Neural crest cell (in vitro differentiated cells): ENCODE measurements at regions not wholly inside any gene's neighbourhood (a gene's known extent, or its start where the extent isn't known, plus 50 kb on each side); places are given as distances from the start of the nearest gene placed in this dataset.

Experiments used
- DNase-seq: peaks from one replicate; pipeline ENCODE4 v3.0.0; 2021; ENCODE audit warnings: low read depth, mixed read lengths, low spot score
- H3K27ac Mint-ChIP-seq: one replicate; pipeline ENCODE4 v1.8.0; 2021; ENCODE audit warnings: mild to moderate bottlenecking, mixed read lengths; ENCODE audit not compliant: unreplicated experiment
- H3K27me3 Mint-ChIP-seq: 2 replicates; pipeline ENCODE4 v1.8.0; 2021; ENCODE audit warnings: low read depth, mild to moderate bottlenecking, mixed read lengths
- H3K36me3 Mint-ChIP-seq: 2 replicates; pipeline ENCODE4 v1.8.0; 2021; ENCODE audit warnings: low read depth, mild to moderate bottlenecking, mixed read lengths
- H3K4me1 Mint-ChIP-seq: 2 replicates; pipeline ENCODE4 v1.8.0; 2021; ENCODE audit warnings: mixed read lengths
- H3K4me3 Mint-ChIP-seq: one replicate; pipeline ENCODE4 v1.8.0; 2021; ENCODE audit warnings: mild to moderate bottlenecking, mixed read lengths
- H3K9me3 Mint-ChIP-seq: 2 replicates; pipeline ENCODE4 v1.8.0; 2021; ENCODE audit warnings: mixed read lengths
- TF ChIP-seq, protein P1 (sequence below): fragments of 200-600 bp; sonication (generic); conservative IDR thresholded peaks from 2 replicates; pipeline ENCODE4 v1.5.0; 2021; ENCODE audit warnings: antibody characterized with exemption, mild to moderate bottlenecking

DNA sequence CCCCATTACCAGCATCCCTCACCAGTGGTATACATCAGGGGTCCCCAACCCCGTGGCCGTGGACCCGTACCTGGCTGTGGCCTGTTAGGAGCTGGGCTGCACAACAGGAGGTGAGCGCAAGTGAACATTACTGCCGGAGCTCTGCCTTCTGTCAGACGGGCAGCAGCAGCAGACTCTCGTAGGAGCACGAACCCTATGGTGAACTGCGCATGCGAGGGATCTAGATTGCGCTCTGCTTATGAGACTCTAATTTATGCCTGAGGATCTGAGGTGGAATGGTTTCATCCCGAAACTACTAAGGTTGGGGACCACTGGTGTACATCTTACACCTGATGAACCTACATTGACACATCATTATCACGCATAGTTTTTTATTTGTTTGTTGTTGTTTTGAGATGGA is 52.8 kb upstream of the DHX15 start:
- Mint-ChIP-seq H3K9me3 (no peaks in the 10 kb centered on the region), H3K4me1 (no peaks in the 10 kb centered on the region), H3K27ac (no peak overlapping the region), H3K36me3 (no peaks in the 10 kb centered on the region), H3K4me3 (no peak overlapping the region), H3K27me3 (no peaks in the 10 kb centered on the region)
- TF ChIP-seq, protein P1, sequence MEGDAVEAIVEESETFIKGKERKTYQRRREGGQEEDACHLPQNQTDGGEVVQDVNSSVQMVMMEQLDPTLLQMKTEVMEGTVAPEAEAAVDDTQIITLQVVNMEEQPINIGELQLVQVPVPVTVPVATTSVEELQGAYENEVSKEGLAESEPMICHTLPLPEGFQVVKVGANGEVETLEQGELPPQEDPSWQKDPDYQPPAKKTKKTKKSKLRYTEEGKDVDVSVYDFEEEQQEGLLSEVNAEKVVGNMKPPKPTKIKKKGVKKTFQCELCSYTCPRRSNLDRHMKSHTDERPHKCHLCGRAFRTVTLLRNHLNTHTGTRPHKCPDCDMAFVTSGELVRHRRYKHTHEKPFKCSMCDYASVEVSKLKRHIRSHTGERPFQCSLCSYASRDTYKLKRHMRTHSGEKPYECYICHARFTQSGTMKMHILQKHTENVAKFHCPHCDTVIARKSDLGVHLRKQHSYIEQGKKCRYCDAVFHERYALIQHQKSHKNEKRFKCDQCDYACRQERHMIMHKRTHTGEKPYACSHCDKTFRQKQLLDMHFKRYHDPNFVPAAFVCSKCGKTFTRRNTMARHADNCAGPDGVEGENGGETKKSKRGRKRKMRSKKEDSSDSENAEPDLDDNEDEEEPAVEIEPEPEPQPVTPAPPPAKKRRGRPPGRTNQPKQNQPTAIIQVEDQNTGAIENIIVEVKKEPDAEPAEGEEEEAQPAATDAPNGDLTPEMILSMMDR = no peak
- DNase-seq = no peak

DNA sequence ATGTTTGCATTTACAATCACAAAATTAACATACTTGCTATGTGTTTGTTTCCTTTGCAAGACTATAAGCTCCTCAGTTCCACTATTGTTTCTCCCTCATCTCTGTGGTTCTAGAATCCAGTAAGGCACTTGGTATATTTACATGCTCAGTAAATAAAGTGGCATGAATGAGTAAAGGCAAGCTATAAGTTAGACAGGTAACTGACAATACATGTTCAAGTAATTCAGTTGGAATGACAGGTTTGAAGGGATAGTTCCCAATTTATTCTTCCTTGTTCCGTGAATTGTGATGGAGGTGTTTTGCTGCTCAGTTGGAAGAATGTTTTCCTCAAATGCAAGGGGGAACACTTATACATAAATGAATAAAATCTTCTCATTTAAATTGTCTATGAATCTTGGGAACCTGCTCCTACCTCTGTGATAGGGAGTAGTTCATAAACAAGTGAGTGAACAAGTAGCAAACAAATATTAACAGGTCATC is 54.1 kb upstream of the DHX15 start:
- no peaks in the 10 kb centered on the region for H3K27me3 Mint-ChIP-seq
- no peaks in the 10 kb centered on the region for H3K9me3 Mint-ChIP-seq
- TF ChIP-seq, protein P1 = no peak
- no peak overlapping the region for H3K27ac Mint-ChIP-seq
- no peak overlapping the region for H3K4me3 Mint-ChIP-seq
- H3K4me1 Mint-ChIP-seq = no peaks in the 10 kb centered on the region
- no peaks in the 10 kb centered on the region for H3K36me3 Mint-ChIP-seq
- no peak for DNase-seq

DNA sequence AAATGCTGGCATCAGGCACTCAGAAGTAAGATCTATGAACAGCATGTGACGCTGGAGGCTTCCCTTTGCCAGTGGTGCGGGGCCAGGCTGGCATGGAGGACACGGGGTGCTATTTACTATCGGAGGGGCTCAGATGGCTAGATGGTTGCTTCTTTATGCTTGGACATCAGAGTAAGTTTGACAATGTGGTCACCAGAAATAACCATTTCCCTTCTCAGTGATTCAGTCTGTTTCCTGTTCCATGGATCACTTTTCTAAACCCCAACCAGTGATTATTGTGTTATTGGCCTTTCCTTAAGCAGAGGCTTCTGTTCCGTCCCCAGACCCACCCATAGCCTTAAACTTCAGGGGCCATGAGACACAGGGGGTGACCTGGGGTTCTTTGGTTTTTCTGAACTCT is 55.4 kb upstream of the DHX15 start:
- Mint-ChIP-seq H3K36me3 (no peaks in the 10 kb centered on the region), H3K4me3 (no peak overlapping the region), H3K4me1 (no peaks in the 10 kb centered on the region), H3K27ac (no peak overlapping the region), H3K27me3 (no peaks in the 10 kb centered on the region), H3K9me3 (no peaks in the 10 kb centered on the region)
- no peak for DNase-seq
- TF ChIP-seq, protein P1 = no peak

DNA sequence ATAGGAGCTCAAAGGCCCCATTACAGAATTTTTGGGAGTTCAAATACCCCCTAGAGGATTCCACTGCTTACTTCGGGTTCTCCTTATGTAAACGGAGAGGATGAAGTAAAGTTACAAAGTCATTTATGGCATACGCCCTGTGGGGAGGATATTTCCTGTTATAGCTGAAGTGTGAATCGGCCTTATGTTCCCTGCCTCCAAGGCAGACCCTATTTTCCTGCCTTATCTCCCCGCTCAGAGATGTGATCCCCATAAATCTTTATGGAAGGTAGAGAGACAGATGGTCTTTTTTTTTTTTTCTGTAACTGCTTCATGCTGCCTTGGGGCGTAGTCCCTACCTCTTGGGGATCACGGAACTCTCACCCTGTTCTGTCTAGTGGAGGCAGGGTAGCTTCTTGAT is 56.0 kb upstream of the DHX15 start:
- Mint-ChIP-seq H3K36me3 (no peaks in the 10 kb centered on the region), H3K9me3 (no peaks in the 10 kb centered on the region), H3K27me3 (no peaks in the 10 kb centered on the region), H3K4me3 (no peak overlapping the region), H3K27ac (no peak overlapping the region), H3K4me1 (no peaks in the 10 kb centered on the region)
- DNase-seq = no peak
- TF ChIP-seq, protein P1 = no peak

DNA sequence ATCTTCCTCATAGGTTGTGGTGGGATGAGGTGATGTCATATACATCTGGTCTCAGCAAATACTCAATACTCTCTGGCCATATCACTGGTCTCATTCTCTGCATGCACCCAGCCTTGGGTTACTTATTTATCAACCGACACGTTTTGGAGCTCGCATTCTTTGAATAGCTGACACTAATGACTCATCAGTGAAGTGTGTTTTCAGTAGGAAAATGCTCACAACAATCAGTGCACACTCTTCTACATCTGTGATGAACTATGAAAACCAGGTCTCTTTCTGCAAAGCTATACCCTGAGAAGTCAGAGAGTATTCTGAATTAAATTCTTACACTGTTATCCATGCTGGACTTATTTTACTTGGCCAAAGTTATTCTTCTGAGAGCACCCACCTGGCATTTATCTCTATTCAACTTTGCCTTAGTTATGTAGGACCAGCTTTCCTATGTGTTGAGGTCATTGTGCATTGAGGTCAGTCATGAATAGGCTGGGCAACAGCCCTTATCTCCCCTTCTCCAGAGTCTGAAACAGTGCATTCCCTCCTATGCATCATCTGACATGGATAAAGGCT is 58.7 kb upstream of the DHX15 start:
- H3K27ac Mint-ChIP-seq = no peak overlapping the region
- no peaks in the 10 kb centered on the region for H3K36me3 Mint-ChIP-seq
- no peaks in the 10 kb centered on the region for H3K4me1 Mint-ChIP-seq
- no peak for DNase-seq
- no peaks in the 10 kb centered on the region for H3K9me3 Mint-ChIP-seq
- no peaks in the 10 kb centered on the region for H3K27me3 Mint-ChIP-seq
- TF ChIP-seq, protein P1 = no peak
- H3K4me3 Mint-ChIP-seq = no peak overlapping the region
